OCI-LY3 (cell line): ENCODE measurements at regions not wholly inside any gene's neighbourhood (a gene's known extent, or its start where the extent isn't known, plus 50 kb on each side); places are given as distances from the start of the nearest gene placed in this dataset.

Source experiments
- EZH2phosphoT487 ChIP-seq: fragments of 200-600 bp; shearing (Covaris generic); IDR thresholded peaks from 2 replicates; pipeline ENCODE4 v1.6.1; 2018; ENCODE audit warnings: antibody characterized with exemption, mixed run types, low read depth
- TF ChIP-seq, protein P1 (sequence below): fragments of 200-600, 300-600 bp; sonication (generic); IDR thresholded peaks from 2 replicates; pipeline ENCODE4 v1.5.1; 2014; ENCODE audit warnings: antibody characterized with exemption, low read length, low read depth

GRCh38 chr5:96546120-96546519 lies 113.1 kb upstream of the PCSK1 start:
- TF ChIP-seq, protein P1, sequence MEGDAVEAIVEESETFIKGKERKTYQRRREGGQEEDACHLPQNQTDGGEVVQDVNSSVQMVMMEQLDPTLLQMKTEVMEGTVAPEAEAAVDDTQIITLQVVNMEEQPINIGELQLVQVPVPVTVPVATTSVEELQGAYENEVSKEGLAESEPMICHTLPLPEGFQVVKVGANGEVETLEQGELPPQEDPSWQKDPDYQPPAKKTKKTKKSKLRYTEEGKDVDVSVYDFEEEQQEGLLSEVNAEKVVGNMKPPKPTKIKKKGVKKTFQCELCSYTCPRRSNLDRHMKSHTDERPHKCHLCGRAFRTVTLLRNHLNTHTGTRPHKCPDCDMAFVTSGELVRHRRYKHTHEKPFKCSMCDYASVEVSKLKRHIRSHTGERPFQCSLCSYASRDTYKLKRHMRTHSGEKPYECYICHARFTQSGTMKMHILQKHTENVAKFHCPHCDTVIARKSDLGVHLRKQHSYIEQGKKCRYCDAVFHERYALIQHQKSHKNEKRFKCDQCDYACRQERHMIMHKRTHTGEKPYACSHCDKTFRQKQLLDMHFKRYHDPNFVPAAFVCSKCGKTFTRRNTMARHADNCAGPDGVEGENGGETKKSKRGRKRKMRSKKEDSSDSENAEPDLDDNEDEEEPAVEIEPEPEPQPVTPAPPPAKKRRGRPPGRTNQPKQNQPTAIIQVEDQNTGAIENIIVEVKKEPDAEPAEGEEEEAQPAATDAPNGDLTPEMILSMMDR = no peak
- no peak for TF ChIP-seq EZH2phosphoT487
